Transverse colon (tissue), 3 donors: ENCODE measurements at regions not wholly inside any gene's neighbourhood (a gene's known extent, or its start where the extent isn't known, plus 50 kb on each side); places are given as distances from the start of the nearest gene placed in this dataset.

Experiments used
- EP300 ChIP-seq: sonication (generic); formaldehyde crosslinking; IDR thresholded peaks from one replicate; pipeline ENCODE4 v1.6.1; 2017; ENCODE audit warnings: antibody characterized with exemption, low read depth
- POLR2A ChIP-seq: fragments of 450-650 bp; IDR thresholded peaks from one replicate; pipeline ENCODE4 v1.6.1; 2016; ENCODE audit warnings: antibody characterized with exemption, mild to moderate bottlenecking, moderate library complexity
- TF ChIP-seq, protein P1 (sequence below), 5 experiments: fragments of 200-600 bp in 3 of 5; fragments of 450-650 bp in 2 of 5; sonication (generic) in 3 of 5; IDR thresholded peaks; 1 replicate in 2 of 5; 2 replicates in 3 of 5; pipeline ENCODE4 v1.5.1; 2016 to 2017; ENCODE audit warnings: antibody characterized with exemption in 5 of 5, inconsistent platforms in 3 of 5, mild to moderate bottlenecking in 2 of 5, moderate library complexity in 1 of 5

DNA sequence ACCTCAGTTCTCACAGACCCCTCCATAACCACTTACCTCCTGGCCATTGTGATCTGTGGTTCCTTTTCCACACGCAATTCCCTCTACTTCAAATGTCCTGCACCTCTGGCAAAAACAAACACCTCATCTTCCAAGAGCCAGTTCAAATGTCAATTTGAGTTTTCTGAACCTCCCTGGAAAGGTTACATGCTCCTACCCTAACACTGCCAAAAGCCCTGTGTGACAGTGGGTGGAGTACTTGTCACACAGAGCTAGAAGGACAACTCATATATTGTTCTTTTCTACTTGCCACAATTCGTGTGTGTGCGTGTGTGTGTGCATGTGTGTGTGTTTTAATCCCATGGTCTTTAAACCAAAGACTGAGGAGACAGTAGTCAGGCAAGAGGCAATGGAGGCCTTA lies 331.8 kb upstream of the ARHGEF26 start:
- no peak for TF ChIP-seq EP300
- TF ChIP-seq, protein P1, sequence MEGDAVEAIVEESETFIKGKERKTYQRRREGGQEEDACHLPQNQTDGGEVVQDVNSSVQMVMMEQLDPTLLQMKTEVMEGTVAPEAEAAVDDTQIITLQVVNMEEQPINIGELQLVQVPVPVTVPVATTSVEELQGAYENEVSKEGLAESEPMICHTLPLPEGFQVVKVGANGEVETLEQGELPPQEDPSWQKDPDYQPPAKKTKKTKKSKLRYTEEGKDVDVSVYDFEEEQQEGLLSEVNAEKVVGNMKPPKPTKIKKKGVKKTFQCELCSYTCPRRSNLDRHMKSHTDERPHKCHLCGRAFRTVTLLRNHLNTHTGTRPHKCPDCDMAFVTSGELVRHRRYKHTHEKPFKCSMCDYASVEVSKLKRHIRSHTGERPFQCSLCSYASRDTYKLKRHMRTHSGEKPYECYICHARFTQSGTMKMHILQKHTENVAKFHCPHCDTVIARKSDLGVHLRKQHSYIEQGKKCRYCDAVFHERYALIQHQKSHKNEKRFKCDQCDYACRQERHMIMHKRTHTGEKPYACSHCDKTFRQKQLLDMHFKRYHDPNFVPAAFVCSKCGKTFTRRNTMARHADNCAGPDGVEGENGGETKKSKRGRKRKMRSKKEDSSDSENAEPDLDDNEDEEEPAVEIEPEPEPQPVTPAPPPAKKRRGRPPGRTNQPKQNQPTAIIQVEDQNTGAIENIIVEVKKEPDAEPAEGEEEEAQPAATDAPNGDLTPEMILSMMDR (IDR thresholded peaks at IDR 0.05), result no peak
- no peak for TF ChIP-seq POLR2A
